GM12878 (cell line): ENCODE measurements at regions not wholly inside any gene's neighbourhood (a gene's known extent, or its start where the extent isn't known, plus 50 kb on each side); places are given as distances from the start of the nearest gene placed in this dataset.

Experiments
- ATAC-seq: fragments of 200-7000 bp; cut with Tn5 transposase; 3 replicates; pipeline ENCODE4 v1.9.1; 2020; ENCODE audit warnings: mild to moderate bottlenecking, moderate library complexity
- BruUV-seq: library from RNA; stranded (reverse); fragments of 400-500 nt; replicated peaks from 2 replicates; lab custom pipeline; 2021; lab: Mats Ljungman, UMichigan
- CTCF ChIA-PET: fragments of 300-600 bp; sonication (Branson Sonifier 250); formaldehyde crosslinking; extraction: SDS; loops from one replicate; lab custom pipeline; 2021; ENCODE audit warnings: inconsistent platforms; lab: Yijun Ruan, JAX
- POLR2A ChIA-PET: fragments of 350-600 bp; formaldehyde crosslinking; extraction: SDS; loops from one replicate; lab custom pipeline; 2021; ENCODE audit warnings: inconsistent platforms; lab: Charles Lee
- RAD21 ChIA-PET: fragments of 300-600 bp; sonication (Branson Sonifier 250); formaldehyde crosslinking; loops from one replicate; lab custom pipeline; 2023; ENCODE audit warnings: antibody characterized with exemption; ENCODE audit not compliant: unreplicated experiment; lab: Charles Lee
- SMC1A ChIA-PET: fragments of 300-600 bp; sonication (Branson Sonifier 250); formaldehyde crosslinking; loops from one replicate; lab custom pipeline; 2023; ENCODE audit not compliant: unreplicated experiment, uncharacterized antibody; lab: Charles Lee
- DNase-seq: peaks from one replicate; pipeline ENCODE4 v3.0.0-alpha.2; 2011; ENCODE audit warnings: low read depth, low spot score
- FAIRE-seq: peaks from 3 replicates; lab custom pipeline; 2011; peaks lifted over from hg19 to GRCh38; lab: Jason Lieb, UNC
- H2AFZ ChIP-seq: 2 replicates; pipeline ENCODE4 v1.6.0; 2011; ENCODE audit warnings: low read depth, low read length, control low read depth; ENCODE audit not compliant: control insufficient read depth
- H3K27ac ChIP-seq: 2 replicates; pipeline ENCODE4 v1.5.1; 2011; ENCODE audit warnings: control low read depth; ENCODE audit not compliant: control insufficient read depth, insufficient read depth
- H3K27me3 ChIP-seq, 2 experiments: replicated peaks in 1 of 2; 2 replicates each; pipeline versions ENCODE4 v1.6.0 to v1.6.1; 2011; ENCODE audit warnings: low read length in 1 of 2; ENCODE audit not compliant: control insufficient read depth in 2 of 2, insufficient read depth in 2 of 2
- H3K36me3 ChIP-seq, 2 experiments: 2 replicates each; pipeline ENCODE4 v1.5.1; 2011; ENCODE audit warnings: low read length in 1 of 2; ENCODE audit not compliant: control insufficient read depth in 2 of 2, insufficient read depth in 2 of 2
- H3K4me1 ChIP-seq: 2 replicates; pipeline ENCODE4 v1.6.1; 2011; ENCODE audit warnings: mild to moderate bottlenecking, low read length, moderate library complexity, mixed read lengths; ENCODE audit not compliant: control insufficient read depth, insufficient read depth
- H3K4me2 ChIP-seq: 2 replicates; pipeline ENCODE4 v1.6.0; 2011; ENCODE audit warnings: control low read depth; ENCODE audit not compliant: control insufficient read depth, insufficient read depth
- H3K4me3 ChIP-seq: fragments of 200-600 bp; sonication (generic); 2 replicates; pipeline ENCODE4 v1.5.1; 2016
- H3K79me2 ChIP-seq: 2 replicates; pipeline ENCODE4 v1.6.0; 2011; ENCODE audit warnings: low read length; ENCODE audit not compliant: control insufficient read depth, insufficient read depth
- H3K9ac ChIP-seq: 2 replicates; pipeline ENCODE4 v1.8.0; 2011; ENCODE audit warnings: low read length, control low read depth, mixed read lengths; ENCODE audit not compliant: control insufficient read depth, insufficient read depth
- H3K9me3 ChIP-seq: replicated peaks from 3 replicates; pipeline ENCODE4 v1.5.1; 2011; ENCODE audit warnings: mild to moderate bottlenecking, low read length; ENCODE audit not compliant: control insufficient read depth, insufficient read depth
- H4K20me1 ChIP-seq: 2 replicates; pipeline ENCODE4 v1.6.0; 2011; ENCODE audit not compliant: control insufficient read depth, insufficient read depth
- ATF7 ChIP-seq: fragments of 450-650 bp; IDR thresholded peaks from 2 replicates; pipeline ENCODE4 v1.6.1; 2016; ENCODE audit warnings: low read depth, mild to moderate bottlenecking
- BCLAF1 ChIP-seq: fragments of 450-650 bp; IDR thresholded peaks from 2 replicates; pipeline ENCODE4 v1.6.1; 2017; ENCODE audit warnings: antibody characterized with exemption, mild to moderate bottlenecking, moderate library complexity
- CBX3 ChIP-seq: fragments of 200-600 bp; sonication (generic); IDR thresholded peaks from 2 replicates; pipeline ENCODE4 v1.6.1; 2016; ENCODE audit warnings: low read depth, borderline replicate concordance
- DPF2 ChIP-seq: fragments of 450-650 bp; IDR thresholded peaks from 2 replicates; pipeline ENCODE4 v1.6.1; 2017; ENCODE audit warnings: mild to moderate bottlenecking
- ELK1 ChIP-seq: IDR thresholded peaks from 2 replicates; pipeline ENCODE4 v1.6.1; 2012; ENCODE audit warnings: low read depth, low read length, improper control_type of control experiment
- IKZF1 ChIP-seq: fragments of 450-650 bp; conservative IDR thresholded peaks from 2 replicates; pipeline ENCODE4 v1.6.1; 2017; ENCODE audit warnings: antibody characterized with exemption, mild to moderate bottlenecking
- KAT2A ChIP-seq: conservative IDR thresholded peaks from 2 replicates; pipeline ENCODE4 v1.6.1; 2011; ENCODE audit warnings: low read depth, low read length; ENCODE audit not compliant: control insufficient read depth
- MXI1 ChIP-seq: fragments of 150-350 bp; IDR thresholded peaks from 2 replicates; pipeline ENCODE4 v1.6.1; 2011; ENCODE audit warnings: low read depth, mild to moderate bottlenecking, inconsistent platforms, low read length, improper control_type of control experiment
- MYC ChIP-seq: IDR thresholded peaks from 2 replicates; pipeline ENCODE4 v1.6.1; 2011; ENCODE audit warnings: mild to moderate bottlenecking, low read length, moderate library complexity, inconsistent platforms; ENCODE audit not compliant: insufficient read depth, insufficient replicate concordance, insufficient read length, severe bottlenecking
- NKRF ChIP-seq: fragments of 450-650 bp; conservative IDR thresholded peaks from 2 replicates; pipeline ENCODE4 v1.6.1; 2017; ENCODE audit warnings: mild to moderate bottlenecking, moderate library complexity
- PKNOX1 ChIP-seq: fragments of 450-650 bp; IDR thresholded peaks from 2 replicates; pipeline ENCODE4 v1.6.1; 2016; ENCODE audit warnings: mild to moderate bottlenecking
- RFX5 ChIP-seq: IDR thresholded peaks from 2 replicates; pipeline ENCODE4 v1.6.1; 2011; ENCODE audit warnings: low read depth, low read length, improper control_type of control experiment
- SMAD1 ChIP-seq: fragments of 450-650 bp; IDR thresholded peaks from 2 replicates; pipeline ENCODE4 v1.6.1; 2018; ENCODE audit warnings: mild to moderate bottlenecking, low read depth; ENCODE audit not compliant: partially characterized antibody
- SPI1 ChIP-seq: IDR thresholded peaks from 2 replicates; pipeline ENCODE4 v1.6.1; 2011; ENCODE audit warnings: low read depth, mild to moderate bottlenecking, low read length, moderate library complexity, borderline replicate concordance; ENCODE audit not compliant: insufficient read depth
- SREBF2 ChIP-seq: IDR thresholded peaks from 2 replicates; pipeline ENCODE4 v1.6.1; 2012; ENCODE audit warnings: mild to moderate bottlenecking, low read length
- ZNF207 ChIP-seq: fragments of 450-650 bp; IDR thresholded peaks from 2 replicates; pipeline ENCODE4 v1.6.1; 2014; ENCODE audit warnings: antibody characterized with exemption, mild to moderate bottlenecking, borderline replicate concordance
- ZNF24 ChIP-seq: fragments of 450-650 bp; IDR thresholded peaks from 2 replicates; pipeline ENCODE4 v1.6.1; 2017; ENCODE audit warnings: antibody characterized with exemption, mild to moderate bottlenecking
- WGBS: methylation state at CpG from one replicate; pipeline ENCODE4 v1.1.6; 2016; ENCODE audit warnings: low lambda C conversion rate; ENCODE audit not compliant: insufficient replicate concordance, insufficient coverage; ENCODE audit errors: missing lambda C conversion rate; 5-methylcytosine and 5-hydroxymethylcytosine counted together
- in situ Hi-C: fragments of 300-500 bp; cut with MboI; formaldehyde crosslinking; loops from 9 replicates; pipeline ENCODE4 v1.14.3; 2018; ENCODE audit warnings: mixed read lengths
- intact Hi-C: fragments of 100-400 bp; cut with micrococcal nuclease; formaldehyde crosslinking; loops from one replicate; pipeline ENCODE4 v1.14.2; 2022; ENCODE audit not compliant: unreplicated experiment
- TF ChIP-seq, protein P1 (sequence below): IDR thresholded peaks from 2 replicates; pipeline ENCODE4 v1.6.1; 2011; ENCODE audit warnings: borderline replicate concordance, low read depth, mild to moderate bottlenecking, moderate library complexity, mixed read lengths, low read length; ENCODE audit not compliant: insufficient read depth; ENCODE audit errors: extremely low read length

GRCh38 chr1:232296461-232296860, 333.5 kb downstream of the SIPA1L2 start:
- H2AFZ ChIP-seq, result no peak overlapping the region
- CTCF ChIA-PET, result no interaction called here
- no peaks in the 10 kb centered on the region for H3K4me1 ChIP-seq
- BruUV-seq, result no TSS peak
- RAD21 ChIA-PET, result no interaction called here
- H3K4me2 ChIP-seq, result no peak overlapping the region
- POLR2A ChIA-PET, result no interaction called here
- intact Hi-C loops (no loop called here), in situ Hi-C loops (no loop called here)
- no peaks in the 10 kb centered on the region for H4K20me1 ChIP-seq
- WGBS, result 24% methylated on average over 4 of the region's 4 CpGs
- ATAC-seq (no peak), DNase-seq (no peak), FAIRE-seq (no peak)
- no peaks in the 10 kb centered on the region for H3K36me3 ChIP-seq
- no peak overlapping the region for H3K4me3 ChIP-seq
- H3K9ac ChIP-seq, result no peak overlapping the region
- H3K79me2 ChIP-seq, result no peaks in the 10 kb centered on the region
- SMC1A ChIA-PET, result no interaction called here
- no peak overlapping the region for H3K27ac ChIP-seq
- H3K27me3 ChIP-seq, result peaks cover 0 to 2% of the 10 kb centered on the region in 2 experiments; a peak in 2 of 4 replicates
- H3K9me3 ChIP-seq, result no peaks in the 10 kb centered on the region
- TF ChIP-seq SPI1 (no peak), DPF2 (no peak), ATF7 (no peak), IKZF1 (no peak), BCLAF1 (no peak), SMAD1 (no peak), PKNOX1 (no peak), ELK1 (no peak), ZNF24 (no peak), NKRF (no peak), MYC (no peak), RFX5 (no peak), MXI1 (no peak), KAT2A (no peak), ZNF207 (no peak), CBX3 (no peak), SREBF2 (no peak)
- TF ChIP-seq, protein P1, sequence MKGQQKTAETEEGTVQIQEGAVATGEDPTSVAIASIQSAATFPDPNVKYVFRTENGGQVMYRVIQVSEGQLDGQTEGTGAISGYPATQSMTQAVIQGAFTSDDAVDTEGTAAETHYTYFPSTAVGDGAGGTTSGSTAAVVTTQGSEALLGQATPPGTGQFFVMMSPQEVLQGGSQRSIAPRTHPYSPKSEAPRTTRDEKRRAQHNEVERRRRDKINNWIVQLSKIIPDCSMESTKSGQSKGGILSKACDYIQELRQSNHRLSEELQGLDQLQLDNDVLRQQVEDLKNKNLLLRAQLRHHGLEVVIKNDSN, result no peak
